A673 (cell line): ENCODE measurements at regions not wholly inside any gene's neighbourhood (a gene's known extent, or its start where the extent isn't known, plus 50 kb on each side); places are given as distances from the start of the nearest gene placed in this dataset.

Experiments
- BruUV-seq: library from RNA; stranded (reverse); fragments of 400-500 nt; replicated peaks from 2 replicates; lab custom pipeline; 2021; lab: Mats Ljungman, UMichigan
- CTCF ChIA-PET: fragments of 300-600 bp; sonication (Branson Sonifier 250); formaldehyde crosslinking; loops from one replicate; lab custom pipeline; 2022; ENCODE audit warnings: antibody characterized with exemption; lab: Charles Lee
- POLR2A ChIA-PET: fragments of 300-600 bp; sonication (Branson Sonifier 250); formaldehyde crosslinking; loops from one replicate; lab custom pipeline; 2022; ENCODE audit warnings: antibody characterized with exemption; ENCODE audit not compliant: low non-redundant PET; lab: Charles Lee
- DNase-seq: peaks from one replicate; pipeline ENCODE4 v3.0.0-alpha.2; 2015; ENCODE audit warnings: low spot score
- H3K27ac ChIP-seq: fragments of 200-600 bp; sonication (generic); 2 replicates; pipeline ENCODE4 v1.5.1; 2016; ENCODE audit warnings: mixed run types, low read depth, mild to moderate bottlenecking, mixed read lengths, antibody characterized with exemption, low read length; ENCODE audit not compliant: poor library complexity, severe bottlenecking
- H3K27me3 ChIP-seq: fragments of 200-600 bp; sonication (generic); replicated peaks from 2 replicates; pipeline ENCODE4 v1.6.1; 2017; ENCODE audit warnings: mixed run types, low read depth, mild to moderate bottlenecking, mixed read lengths, antibody characterized with exemption, low read length; ENCODE audit not compliant: insufficient read depth, poor library complexity
- H3K36me3 ChIP-seq: fragments of 200-600 bp; sonication (generic); 2 replicates; pipeline ENCODE4 v1.6.1; 2016; ENCODE audit warnings: mixed run types, mild to moderate bottlenecking, mixed read lengths, antibody characterized with exemption, low read length; ENCODE audit not compliant: insufficient read depth, poor library complexity, severe bottlenecking
- H3K4me1 ChIP-seq: fragments of 200-600 bp; sonication (generic); 2 replicates; pipeline ENCODE4 v1.6.1; 2017; ENCODE audit warnings: mixed run types, mild to moderate bottlenecking, mixed read lengths, antibody characterized with exemption, low read length; ENCODE audit not compliant: insufficient read depth, poor library complexity, severe bottlenecking
- H3K4me3 ChIP-seq: fragments of 200-600 bp; sonication (generic); 2 replicates; pipeline ENCODE4 v1.5.1; 2016; ENCODE audit warnings: low read depth, mixed run types, mild to moderate bottlenecking, mixed read lengths, low read length; ENCODE audit not compliant: poor library complexity, severe bottlenecking
- H3K9me3 ChIP-seq: fragments of 200-600 bp; sonication (generic); 2 replicates; pipeline ENCODE4 v1.6.1; 2016; ENCODE audit warnings: mixed run types, low read depth, mild to moderate bottlenecking, mixed read lengths, antibody characterized with exemption, low read length; ENCODE audit not compliant: poor library complexity, severe bottlenecking
- CTCF ChIP-seq: fragments of 300-800, 200-600 bp; sonication (generic); conservative IDR thresholded peaks from 2 replicates; pipeline ENCODE4 v1.5.1; 2017; ENCODE audit warnings: low read depth, mild to moderate bottlenecking, antibody characterized with exemption, low read length, moderate library complexity, mixed read lengths
- EZH2 ChIP-seq: fragments of 200-600 bp; sonication (generic); IDR thresholded peaks from 2 replicates; pipeline ENCODE4 v1.6.1; 2017; ENCODE audit warnings: borderline replicate concordance, low read depth, mild to moderate bottlenecking, mixed read lengths, antibody characterized with exemption, low read length; ENCODE audit not compliant: poor library complexity, severe bottlenecking
- intact Hi-C: fragments of 100-400 bp; cut with micrococcal nuclease; formaldehyde crosslinking; loops from one replicate; pipeline ENCODE4 v1.10.0; 2022; ENCODE audit not compliant: unreplicated experiment

- ChIA-PET CTCF (no interaction called here), POLR2A (no interaction called here)
- H3K9me3 ChIP-seq, result no peaks in the 10 kb centered on the region
- H3K4me1 ChIP-seq, result peaks cover 7% of the 10 kb centered on the region
- no peaks in the 10 kb centered on the region for H3K36me3 ChIP-seq
- DNase-seq, result no peak
- intact Hi-C loops, result no loop called here
- no peak overlapping the region for H3K27ac ChIP-seq
- no peak overlapping the region for H3K4me3 ChIP-seq
- no TSS peak for BruUV-seq
- TF ChIP-seq CTCF, result no peak
- no peak for TF ChIP-seq EZH2
- no peaks in the 10 kb centered on the region for H3K27me3 ChIP-seq
Observed at GRCh38 chr12:90237841-90238240, 529.2 kb upstream of the ATP2B1 start.

- TF ChIP-seq EZH2, result no peak
- no peak for TF ChIP-seq CTCF
- no peaks in the 10 kb centered on the region for H3K36me3 ChIP-seq
- H3K27ac ChIP-seq, result no peak overlapping the region
- ChIA-PET CTCF (no interaction called here), POLR2A (no interaction called here)
- H3K27me3 ChIP-seq, result no peaks in the 10 kb centered on the region
- H3K9me3 ChIP-seq, result no peaks in the 10 kb centered on the region
- no peak overlapping the region for H3K4me3 ChIP-seq
- no TSS peak for BruUV-seq
- peaks cover 8% of the 10 kb centered on the region for H3K4me1 ChIP-seq
- no peak for DNase-seq
- intact Hi-C loops, result no loop called here
Observed at GRCh38 chr12:90235642-90236041, 527.0 kb upstream of the ATP2B1 start.

- ChIA-PET POLR2A (no interaction called here), CTCF (no interaction called here)
- Histone ChIP-seq H3K36me3 (no peaks in the 10 kb centered on the region), H3K4me1 (peaks cover 20% of the 10 kb centered on the region), H3K27me3 (no peaks in the 10 kb centered on the region), H3K9me3 (no peaks in the 10 kb centered on the region), H3K4me3 (no peak overlapping the region), H3K27ac (peak overlapping the region; percentile 26)
- no TSS peak for BruUV-seq
- DNase-seq, result peak; percentile 78
- no peak for TF ChIP-seq EZH2
- TF ChIP-seq CTCF, result no peak
- intact Hi-C loops, result no loop called here
Observed at GRCh38 chr12:90234472-90234871, 525.8 kb upstream of the ATP2B1 start.
